Glutamatergic neuron (in vitro differentiated cells): ENCODE measurements at regions not wholly inside any gene's neighbourhood (a gene's known extent, or its start where the extent isn't known, plus 50 kb on each side); places are given as distances from the start of the nearest gene placed in this dataset.

ENCODE experiments used
- DNase-seq: peaks from one replicate; pipeline ENCODE4 v3.0.0; 2022
- H3K27ac Mint-ChIP-seq: one replicate; pipeline ENCODE4 v1.8.0; 2020; ENCODE audit warnings: mild to moderate bottlenecking, mixed read lengths, inconsistent platforms; ENCODE audit not compliant: unreplicated experiment
- H3K27me3 Mint-ChIP-seq: one replicate; pipeline ENCODE4 v1.8.0; 2020; ENCODE audit warnings: mild to moderate bottlenecking, moderate library complexity, mixed read lengths, inconsistent platforms; ENCODE audit not compliant: unreplicated experiment
- H3K36me3 Mint-ChIP-seq: one replicate; pipeline ENCODE4 v1.8.0; 2020; ENCODE audit warnings: mild to moderate bottlenecking, mixed read lengths, inconsistent platforms; ENCODE audit not compliant: unreplicated experiment
- H3K4me1 Mint-ChIP-seq: one replicate; pipeline ENCODE4 v1.8.0; 2020; ENCODE audit warnings: mild to moderate bottlenecking, low read depth, mixed read lengths, inconsistent platforms; ENCODE audit not compliant: unreplicated experiment
- H3K4me3 Mint-ChIP-seq: one replicate; pipeline ENCODE4 v1.8.0; 2020; ENCODE audit warnings: mild to moderate bottlenecking, mixed read lengths, inconsistent platforms; ENCODE audit not compliant: unreplicated experiment
- H3K9me3 Mint-ChIP-seq: one replicate; pipeline ENCODE4 v1.8.0; 2020; ENCODE audit warnings: mild to moderate bottlenecking, moderate library complexity, mixed read lengths, inconsistent platforms; ENCODE audit not compliant: unreplicated experiment
- TF ChIP-seq, protein P1 (sequence below): fragments of 200-600 bp; sonication (generic); IDR thresholded peaks from one replicate; pipeline ENCODE4 v1.5.0; 2021; ENCODE audit not compliant: partially characterized antibody, unreplicated experiment

DNA sequence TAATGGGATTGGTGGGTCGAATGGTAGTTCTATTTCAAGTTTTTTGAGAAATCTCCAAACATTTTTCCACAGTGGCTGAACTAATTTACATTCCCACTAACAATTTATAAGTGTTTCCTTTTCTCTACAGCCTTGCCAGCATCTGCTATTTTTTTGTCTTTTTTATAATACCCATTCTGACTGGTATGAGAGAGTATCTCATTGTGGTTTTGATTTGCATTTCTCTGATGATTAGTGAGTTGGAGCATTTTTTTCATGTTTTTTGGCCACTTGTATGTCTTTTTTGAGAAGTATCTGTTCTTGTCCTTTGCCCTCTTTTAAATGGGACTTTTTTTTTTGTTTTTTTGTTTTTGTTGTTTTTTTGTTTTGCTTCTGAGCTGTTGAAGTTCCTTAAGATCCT is 200.0 kb upstream of the GK2 start:
- no peaks in the 10 kb centered on the region for H3K4me1 Mint-ChIP-seq
- no peak overlapping the region for H3K27ac Mint-ChIP-seq
- peaks cover 1% of the 10 kb centered on the region for H3K9me3 Mint-ChIP-seq
- no peak for DNase-seq
- H3K4me3 Mint-ChIP-seq = no peak overlapping the region
- TF ChIP-seq, protein P1, sequence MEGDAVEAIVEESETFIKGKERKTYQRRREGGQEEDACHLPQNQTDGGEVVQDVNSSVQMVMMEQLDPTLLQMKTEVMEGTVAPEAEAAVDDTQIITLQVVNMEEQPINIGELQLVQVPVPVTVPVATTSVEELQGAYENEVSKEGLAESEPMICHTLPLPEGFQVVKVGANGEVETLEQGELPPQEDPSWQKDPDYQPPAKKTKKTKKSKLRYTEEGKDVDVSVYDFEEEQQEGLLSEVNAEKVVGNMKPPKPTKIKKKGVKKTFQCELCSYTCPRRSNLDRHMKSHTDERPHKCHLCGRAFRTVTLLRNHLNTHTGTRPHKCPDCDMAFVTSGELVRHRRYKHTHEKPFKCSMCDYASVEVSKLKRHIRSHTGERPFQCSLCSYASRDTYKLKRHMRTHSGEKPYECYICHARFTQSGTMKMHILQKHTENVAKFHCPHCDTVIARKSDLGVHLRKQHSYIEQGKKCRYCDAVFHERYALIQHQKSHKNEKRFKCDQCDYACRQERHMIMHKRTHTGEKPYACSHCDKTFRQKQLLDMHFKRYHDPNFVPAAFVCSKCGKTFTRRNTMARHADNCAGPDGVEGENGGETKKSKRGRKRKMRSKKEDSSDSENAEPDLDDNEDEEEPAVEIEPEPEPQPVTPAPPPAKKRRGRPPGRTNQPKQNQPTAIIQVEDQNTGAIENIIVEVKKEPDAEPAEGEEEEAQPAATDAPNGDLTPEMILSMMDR = no peak
- H3K27me3 Mint-ChIP-seq = no peaks in the 10 kb centered on the region
- no peaks in the 10 kb centered on the region for H3K36me3 Mint-ChIP-seq

DNA sequence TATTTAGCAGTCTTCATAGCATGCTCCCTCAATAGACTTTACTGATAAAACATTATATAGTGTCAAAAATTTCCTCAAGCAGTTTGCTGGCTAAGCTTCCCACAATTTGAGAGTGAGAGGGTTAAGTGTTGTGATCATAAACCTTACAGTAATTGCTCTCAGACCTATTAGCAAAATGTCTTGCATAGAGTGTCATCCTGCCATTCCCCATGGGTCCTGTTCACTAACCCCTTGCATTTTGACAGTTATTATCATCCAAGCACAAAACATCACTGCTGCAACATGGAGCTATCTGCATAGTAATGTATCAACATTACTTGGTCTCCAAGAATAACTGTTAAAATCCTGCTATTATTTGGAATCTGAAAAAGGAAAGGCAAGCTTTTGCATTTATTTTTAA is 196.1 kb upstream of the GK2 start:
- H3K4me3 Mint-ChIP-seq = no peak overlapping the region
- H3K27ac Mint-ChIP-seq = no peak overlapping the region
- no peaks in the 10 kb centered on the region for H3K36me3 Mint-ChIP-seq
- no peak for DNase-seq
- H3K27me3 Mint-ChIP-seq = no peaks in the 10 kb centered on the region
- H3K4me1 Mint-ChIP-seq = no peaks in the 10 kb centered on the region
- no peaks in the 10 kb centered on the region for H3K9me3 Mint-ChIP-seq
- TF ChIP-seq, protein P1 = no peak

DNA sequence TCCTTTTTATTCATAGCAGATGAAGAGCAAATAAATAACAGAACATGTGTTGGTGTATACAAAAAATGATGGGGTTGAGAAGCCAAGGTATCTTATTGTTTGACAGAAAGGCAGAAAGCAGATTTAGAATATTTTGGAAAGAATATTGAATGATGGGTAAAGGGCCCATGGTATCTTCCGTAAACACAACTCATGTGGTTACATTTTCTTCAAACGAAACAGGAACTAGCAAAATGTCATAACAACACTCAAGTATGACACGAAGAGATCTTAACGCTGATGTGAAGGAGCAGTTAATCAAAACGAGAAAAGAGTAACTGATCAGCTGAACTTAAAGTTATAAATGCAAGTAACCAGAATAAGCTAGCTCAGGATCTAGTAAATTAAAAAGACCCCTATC is 195.7 kb upstream of the GK2 start:
- no peaks in the 10 kb centered on the region for H3K4me1 Mint-ChIP-seq
- TF ChIP-seq, protein P1 = no peak
- H3K27me3 Mint-ChIP-seq = no peaks in the 10 kb centered on the region
- no peaks in the 10 kb centered on the region for H3K9me3 Mint-ChIP-seq
- no peak for DNase-seq
- H3K4me3 Mint-ChIP-seq = no peak overlapping the region
- H3K36me3 Mint-ChIP-seq = no peaks in the 10 kb centered on the region
- no peak overlapping the region for H3K27ac Mint-ChIP-seq

DNA sequence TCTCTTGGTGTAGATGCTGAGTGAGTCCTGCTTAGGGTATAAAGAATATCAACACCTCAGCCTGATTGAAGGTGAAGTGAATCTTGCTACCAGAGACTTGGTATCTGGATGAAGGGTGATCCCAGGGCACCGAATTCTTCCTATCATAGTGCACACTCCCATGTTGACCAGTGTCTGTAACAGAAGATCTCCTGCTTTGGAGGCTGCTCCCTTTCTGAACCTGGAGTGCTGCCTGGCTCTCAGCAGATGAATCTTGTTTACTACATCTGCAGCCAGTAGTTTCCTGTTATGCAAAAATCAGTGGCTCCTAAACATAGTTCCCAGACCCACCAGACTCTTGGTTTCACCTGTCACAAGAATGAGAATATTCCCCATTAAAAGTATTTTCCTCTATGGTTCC is 191.7 kb upstream of the GK2 start:
- H3K27ac Mint-ChIP-seq = no peak overlapping the region
- no peak for DNase-seq
- H3K4me1 Mint-ChIP-seq = no peaks in the 10 kb centered on the region
- H3K9me3 Mint-ChIP-seq = no peaks in the 10 kb centered on the region
- H3K4me3 Mint-ChIP-seq = no peak overlapping the region
- no peaks in the 10 kb centered on the region for H3K36me3 Mint-ChIP-seq
- no peaks in the 10 kb centered on the region for H3K27me3 Mint-ChIP-seq
- TF ChIP-seq, protein P1 = no peak

DNA sequence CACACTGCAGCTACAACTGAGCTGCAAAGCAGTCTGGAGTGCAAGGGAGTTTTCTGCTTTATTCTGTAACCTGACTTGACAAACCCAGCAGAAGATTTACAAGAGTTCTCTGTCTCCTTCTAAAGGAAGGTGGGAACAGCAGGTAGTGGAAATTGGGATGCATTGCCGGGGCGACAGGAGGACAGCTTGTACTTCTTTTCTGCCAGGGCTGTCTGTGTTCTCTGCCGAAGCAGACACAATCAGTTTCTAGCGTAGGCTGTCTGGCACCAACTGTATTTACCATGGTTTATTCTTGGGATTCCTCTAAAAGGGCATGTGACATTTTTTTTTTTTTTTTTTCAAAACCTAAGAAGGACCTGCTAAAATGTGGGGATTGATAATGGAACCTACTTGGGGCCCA is 190.8 kb upstream of the GK2 start:
- DNase-seq = no peak
- H3K27ac Mint-ChIP-seq = no peak overlapping the region
- no peaks in the 10 kb centered on the region for H3K4me1 Mint-ChIP-seq
- TF ChIP-seq, protein P1 = no peak
- no peaks in the 10 kb centered on the region for H3K27me3 Mint-ChIP-seq
- H3K9me3 Mint-ChIP-seq = no peaks in the 10 kb centered on the region
- no peak overlapping the region for H3K4me3 Mint-ChIP-seq
- no peaks in the 10 kb centered on the region for H3K36me3 Mint-ChIP-seq
